Neural crest cell (in vitro differentiated cells): ENCODE measurements at regions not wholly inside any gene's neighbourhood (a gene's known extent, or its start where the extent isn't known, plus 50 kb on each side); places are given as distances from the start of the nearest gene placed in this dataset.
"Not testable (repeated sequence)": the region's sequence is repeated elsewhere in the genome, so short reads cannot be mapped to it uniquely, and the experiment has no call there.

ENCODE experiments used
- DNase-seq: peaks from one replicate; pipeline ENCODE4 v3.0.0; 2021; ENCODE audit warnings: low read depth, mixed read lengths, low spot score
- H3K27ac Mint-ChIP-seq: one replicate; pipeline ENCODE4 v1.8.0; 2021; ENCODE audit warnings: mild to moderate bottlenecking, mixed read lengths; ENCODE audit not compliant: unreplicated experiment
- H3K27me3 Mint-ChIP-seq: 2 replicates; pipeline ENCODE4 v1.8.0; 2021; ENCODE audit warnings: low read depth, mild to moderate bottlenecking, mixed read lengths
- H3K36me3 Mint-ChIP-seq: 2 replicates; pipeline ENCODE4 v1.8.0; 2021; ENCODE audit warnings: low read depth, mild to moderate bottlenecking, mixed read lengths
- H3K4me1 Mint-ChIP-seq: 2 replicates; pipeline ENCODE4 v1.8.0; 2021; ENCODE audit warnings: mixed read lengths
- H3K4me3 Mint-ChIP-seq: one replicate; pipeline ENCODE4 v1.8.0; 2021; ENCODE audit warnings: mild to moderate bottlenecking, mixed read lengths
- H3K9me3 Mint-ChIP-seq: 2 replicates; pipeline ENCODE4 v1.8.0; 2021; ENCODE audit warnings: mixed read lengths
- TF ChIP-seq, protein P1 (sequence below): fragments of 200-600 bp; sonication (generic); conservative IDR thresholded peaks from 2 replicates; pipeline ENCODE4 v1.5.0; 2021; ENCODE audit warnings: antibody characterized with exemption, mild to moderate bottlenecking

DNA sequence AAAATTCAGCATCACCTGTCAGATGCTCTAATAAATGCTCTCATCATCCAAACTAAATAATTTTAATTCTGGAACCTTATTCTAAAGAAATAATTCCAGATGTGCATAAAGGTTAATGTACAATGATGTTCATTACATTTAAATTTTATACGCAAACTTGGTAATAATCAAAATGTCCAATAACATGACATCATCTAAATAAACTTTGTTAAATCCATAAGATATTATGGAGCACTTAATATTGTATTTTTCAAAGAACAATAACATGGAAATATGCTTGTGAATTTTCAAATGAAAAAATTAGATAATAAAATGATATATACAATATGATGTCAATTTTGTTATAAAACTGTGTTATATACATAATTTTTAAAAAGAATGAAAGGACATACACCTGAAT, 92.1 kb upstream of the ZCCHC13 start:
- Mint-ChIP-seq H3K4me1 (no peaks in the 10 kb centered on the region), H3K9me3 (peaks cover 7% of the 10 kb centered on the region), H3K36me3 (peaks cover 37% of the 10 kb centered on the region), H3K27me3 (no peaks in the 10 kb centered on the region), H3K4me3 (no peak overlapping the region), H3K27ac (no peak overlapping the region)
- DNase-seq, result no peak
- TF ChIP-seq, protein P1, sequence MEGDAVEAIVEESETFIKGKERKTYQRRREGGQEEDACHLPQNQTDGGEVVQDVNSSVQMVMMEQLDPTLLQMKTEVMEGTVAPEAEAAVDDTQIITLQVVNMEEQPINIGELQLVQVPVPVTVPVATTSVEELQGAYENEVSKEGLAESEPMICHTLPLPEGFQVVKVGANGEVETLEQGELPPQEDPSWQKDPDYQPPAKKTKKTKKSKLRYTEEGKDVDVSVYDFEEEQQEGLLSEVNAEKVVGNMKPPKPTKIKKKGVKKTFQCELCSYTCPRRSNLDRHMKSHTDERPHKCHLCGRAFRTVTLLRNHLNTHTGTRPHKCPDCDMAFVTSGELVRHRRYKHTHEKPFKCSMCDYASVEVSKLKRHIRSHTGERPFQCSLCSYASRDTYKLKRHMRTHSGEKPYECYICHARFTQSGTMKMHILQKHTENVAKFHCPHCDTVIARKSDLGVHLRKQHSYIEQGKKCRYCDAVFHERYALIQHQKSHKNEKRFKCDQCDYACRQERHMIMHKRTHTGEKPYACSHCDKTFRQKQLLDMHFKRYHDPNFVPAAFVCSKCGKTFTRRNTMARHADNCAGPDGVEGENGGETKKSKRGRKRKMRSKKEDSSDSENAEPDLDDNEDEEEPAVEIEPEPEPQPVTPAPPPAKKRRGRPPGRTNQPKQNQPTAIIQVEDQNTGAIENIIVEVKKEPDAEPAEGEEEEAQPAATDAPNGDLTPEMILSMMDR, result no peak

DNA sequence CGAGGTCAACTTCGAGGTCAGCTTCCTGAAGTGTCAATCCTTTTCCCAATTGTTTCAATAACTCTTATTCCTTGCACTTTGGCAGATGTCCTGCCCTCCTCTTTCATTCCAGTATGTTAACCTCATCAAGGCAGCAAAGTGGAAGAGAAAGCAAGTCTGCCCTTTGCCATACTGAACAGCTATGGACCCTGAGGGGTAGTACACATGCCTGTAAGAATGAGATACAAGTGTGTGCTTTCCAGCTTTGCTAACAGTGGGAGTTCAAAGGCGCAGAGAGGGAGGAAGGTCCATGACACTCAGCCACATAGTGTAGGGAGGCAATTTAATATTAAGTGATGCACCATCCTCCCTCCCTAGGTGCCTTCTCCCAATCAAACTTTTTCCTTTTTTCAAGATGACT, 96.4 kb upstream of the ZCCHC13 start:
- no peak overlapping the region for H3K27ac Mint-ChIP-seq
- no peaks in the 10 kb centered on the region for H3K27me3 Mint-ChIP-seq
- TF ChIP-seq, protein P1, result no peak
- no peak overlapping the region for H3K4me3 Mint-ChIP-seq
- peaks cover 15% of the 10 kb centered on the region for H3K9me3 Mint-ChIP-seq
- H3K4me1 Mint-ChIP-seq, result no peaks in the 10 kb centered on the region
- H3K36me3 Mint-ChIP-seq, result peaks cover 36% of the 10 kb centered on the region
- no peak for DNase-seq

DNA sequence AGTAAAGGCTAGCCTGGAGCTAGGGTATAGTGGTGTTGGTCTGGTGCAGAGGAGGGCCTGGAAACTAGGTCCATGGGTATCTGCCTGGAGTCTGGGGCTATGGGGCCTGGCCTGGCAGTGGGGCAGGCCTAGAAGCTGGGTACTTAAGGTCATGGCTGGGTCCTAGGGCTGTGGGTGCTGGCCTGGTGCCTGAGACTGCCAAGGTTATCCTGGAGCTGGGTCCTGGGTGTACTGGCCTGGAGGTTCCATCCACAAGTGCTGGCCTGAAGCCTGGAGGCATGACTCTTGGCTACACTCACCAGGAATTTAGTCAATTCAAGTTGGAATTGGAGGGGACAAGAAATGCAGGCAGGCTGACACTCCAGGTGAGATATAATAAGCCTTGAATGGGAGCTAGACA, 108.4 kb upstream of the ZCCHC13 start:
- Mint-ChIP-seq H3K27me3 (no peaks in the 10 kb centered on the region), H3K4me3 (no peak overlapping the region), H3K36me3 (peaks cover 16% of the 10 kb centered on the region), H3K27ac (no peak overlapping the region), H3K9me3 (peaks cover 7% of the 10 kb centered on the region), H3K4me1 (no peaks in the 10 kb centered on the region)
- no peak for DNase-seq
- TF ChIP-seq, protein P1, result no peak

DNA sequence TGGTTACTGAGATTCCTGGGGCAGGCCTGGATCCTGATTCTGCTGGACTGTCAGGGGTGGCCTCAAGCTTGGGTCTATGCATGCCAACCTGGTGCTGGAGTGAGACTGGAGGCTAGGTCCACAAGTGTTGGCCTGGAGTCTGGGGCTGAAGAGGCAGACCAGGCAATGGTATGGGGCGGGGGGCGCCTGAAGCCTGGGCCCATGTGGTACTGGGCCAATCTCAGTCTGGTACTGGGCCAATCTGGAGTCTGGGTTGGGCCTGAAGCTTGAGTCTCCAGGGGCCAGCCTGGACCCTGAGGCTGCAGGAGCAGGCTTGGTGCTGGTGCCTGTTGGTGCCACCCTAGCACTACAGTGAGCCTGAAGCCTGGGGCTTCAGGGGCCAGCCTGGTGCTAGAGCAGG, 108.9 kb upstream of the ZCCHC13 start:
- TF ChIP-seq, protein P1, result no peak
- H3K36me3 Mint-ChIP-seq, result peaks cover 16% of the 10 kb centered on the region
- H3K4me1 Mint-ChIP-seq, result no peaks in the 10 kb centered on the region
- H3K27me3 Mint-ChIP-seq, result no peaks in the 10 kb centered on the region
- H3K9me3 Mint-ChIP-seq, result peaks cover 6% of the 10 kb centered on the region
- no peak overlapping the region for H3K27ac Mint-ChIP-seq
- H3K4me3 Mint-ChIP-seq, result no peak overlapping the region
- DNase-seq, result no peak

DNA sequence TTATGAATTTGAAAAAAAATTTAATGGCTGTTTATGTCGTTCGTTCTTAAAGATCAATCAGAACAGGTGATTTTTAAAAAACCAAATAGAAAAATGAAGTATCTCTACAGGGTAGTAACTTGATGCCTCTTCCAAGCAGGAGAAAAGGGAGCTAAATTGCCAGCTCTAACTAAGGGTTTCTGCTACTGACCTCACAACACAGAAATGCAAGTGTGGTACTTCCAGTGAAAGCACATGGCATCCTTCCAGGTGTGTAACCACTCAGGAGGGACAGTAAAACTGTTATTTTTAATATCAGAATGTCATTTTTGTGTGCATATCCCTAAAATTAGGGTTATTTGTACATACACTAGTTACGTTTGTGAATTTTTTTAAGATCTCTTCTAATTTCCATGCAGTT, 116.8 kb upstream of the ZCCHC13 start:
- H3K27ac Mint-ChIP-seq, result no peak overlapping the region
- no peaks in the 10 kb centered on the region for H3K9me3 Mint-ChIP-seq
- no peak overlapping the region for H3K4me3 Mint-ChIP-seq

DNA sequence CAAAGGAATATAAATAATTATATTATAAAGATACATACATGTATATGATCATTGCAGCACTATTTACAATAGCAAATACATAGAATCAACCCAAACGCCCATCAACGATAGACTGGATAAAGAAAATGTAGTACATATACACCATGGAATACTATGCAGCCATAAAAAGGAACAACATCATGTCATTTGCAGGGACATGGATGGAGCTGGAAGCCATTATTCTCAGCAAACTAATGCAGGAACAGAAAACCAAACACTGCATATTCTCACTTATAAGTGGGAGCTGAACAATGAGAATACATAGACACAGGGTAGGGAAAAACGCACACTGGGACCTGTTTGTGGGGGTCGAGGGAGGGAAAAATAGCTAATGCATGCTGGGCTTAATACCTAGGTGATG, 120.9 kb upstream of the ZCCHC13 start:
- not testable (repeated sequence) for H3K4me3 Mint-ChIP-seq, H3K27me3 Mint-ChIP-seq, H3K4me1 Mint-ChIP-seq, DNase-seq, H3K36me3 Mint-ChIP-seq, H3K27ac Mint-ChIP-seq, H3K9me3 Mint-ChIP-seq

More for the DNA sequence above, 116.8 kb upstream of the ZCCHC13 start:
- Mint-ChIP-seq H3K27me3 (no peaks in the 10 kb centered on the region), H3K4me1 (no peaks in the 10 kb centered on the region), H3K36me3 (no peaks in the 10 kb centered on the region)
- DNase-seq, result no peak
- TF ChIP-seq, protein P1, result no peak

DNA sequence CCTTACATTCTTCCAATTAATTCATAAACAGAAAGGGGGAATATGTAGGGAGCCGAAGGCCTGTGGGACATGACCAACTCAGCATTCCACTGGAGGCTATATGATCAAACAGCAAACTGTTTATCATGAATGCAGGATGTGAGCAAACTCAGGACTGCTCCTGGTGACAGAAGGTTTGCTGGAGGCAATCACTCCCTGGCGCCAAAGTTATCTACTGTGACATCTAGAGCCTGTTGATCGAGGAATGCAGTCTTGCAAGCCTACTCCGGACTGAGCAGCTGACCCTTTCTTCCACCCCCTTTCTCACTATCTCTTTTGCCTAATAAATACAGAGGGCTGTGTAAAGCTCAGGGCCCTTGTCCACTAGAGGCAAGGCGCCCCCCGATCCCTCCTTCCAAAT, 122.0 kb upstream of the ZCCHC13 start:
- not testable (repeated sequence) for H3K27ac Mint-ChIP-seq, H3K4me1 Mint-ChIP-seq, DNase-seq, H3K4me3 Mint-ChIP-seq, H3K27me3 Mint-ChIP-seq, H3K9me3 Mint-ChIP-seq, H3K36me3 Mint-ChIP-seq
